ENCODE measurements at regions not wholly inside any gene's neighbourhood (a gene's known extent, or its start where the extent isn't known, plus 50 kb on each side); places are given as distances from the start of the nearest gene placed in this dataset.

DNA sequence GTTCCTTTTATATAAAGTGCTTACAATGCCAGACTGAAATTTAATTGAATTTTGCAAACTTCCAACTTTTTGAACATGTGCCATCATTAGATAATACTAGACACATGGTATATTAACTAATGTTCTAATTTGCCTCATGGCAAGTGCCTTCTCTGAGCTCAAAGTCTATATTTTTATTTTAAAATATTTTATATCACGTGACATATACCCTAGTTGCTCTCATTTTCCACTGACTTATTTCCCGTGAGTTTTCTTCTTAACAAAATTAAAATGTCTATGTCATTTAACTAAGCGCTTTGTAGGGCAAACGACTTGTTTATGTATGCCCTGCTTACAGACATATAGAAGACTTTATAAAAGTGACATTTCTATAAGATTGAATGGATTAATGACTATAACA is 509.6 kb upstream of the SYT4 start:
- TF ChIP-seq, protein P1, sequence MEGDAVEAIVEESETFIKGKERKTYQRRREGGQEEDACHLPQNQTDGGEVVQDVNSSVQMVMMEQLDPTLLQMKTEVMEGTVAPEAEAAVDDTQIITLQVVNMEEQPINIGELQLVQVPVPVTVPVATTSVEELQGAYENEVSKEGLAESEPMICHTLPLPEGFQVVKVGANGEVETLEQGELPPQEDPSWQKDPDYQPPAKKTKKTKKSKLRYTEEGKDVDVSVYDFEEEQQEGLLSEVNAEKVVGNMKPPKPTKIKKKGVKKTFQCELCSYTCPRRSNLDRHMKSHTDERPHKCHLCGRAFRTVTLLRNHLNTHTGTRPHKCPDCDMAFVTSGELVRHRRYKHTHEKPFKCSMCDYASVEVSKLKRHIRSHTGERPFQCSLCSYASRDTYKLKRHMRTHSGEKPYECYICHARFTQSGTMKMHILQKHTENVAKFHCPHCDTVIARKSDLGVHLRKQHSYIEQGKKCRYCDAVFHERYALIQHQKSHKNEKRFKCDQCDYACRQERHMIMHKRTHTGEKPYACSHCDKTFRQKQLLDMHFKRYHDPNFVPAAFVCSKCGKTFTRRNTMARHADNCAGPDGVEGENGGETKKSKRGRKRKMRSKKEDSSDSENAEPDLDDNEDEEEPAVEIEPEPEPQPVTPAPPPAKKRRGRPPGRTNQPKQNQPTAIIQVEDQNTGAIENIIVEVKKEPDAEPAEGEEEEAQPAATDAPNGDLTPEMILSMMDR (IDR thresholded peaks at IDR 0.05; ENCODE audit: insufficient read depth, low read length): no peak
- TF ChIP-seq GABPA (IDR thresholded peaks at IDR 0.05; ENCODE audit: low read depth) (no peak), SPI1 (IDR thresholded peaks at IDR 0.05; ENCODE audit: borderline replicate concordance, low read depth) (no peak)
- TF ChIP-seq, protein P2, sequence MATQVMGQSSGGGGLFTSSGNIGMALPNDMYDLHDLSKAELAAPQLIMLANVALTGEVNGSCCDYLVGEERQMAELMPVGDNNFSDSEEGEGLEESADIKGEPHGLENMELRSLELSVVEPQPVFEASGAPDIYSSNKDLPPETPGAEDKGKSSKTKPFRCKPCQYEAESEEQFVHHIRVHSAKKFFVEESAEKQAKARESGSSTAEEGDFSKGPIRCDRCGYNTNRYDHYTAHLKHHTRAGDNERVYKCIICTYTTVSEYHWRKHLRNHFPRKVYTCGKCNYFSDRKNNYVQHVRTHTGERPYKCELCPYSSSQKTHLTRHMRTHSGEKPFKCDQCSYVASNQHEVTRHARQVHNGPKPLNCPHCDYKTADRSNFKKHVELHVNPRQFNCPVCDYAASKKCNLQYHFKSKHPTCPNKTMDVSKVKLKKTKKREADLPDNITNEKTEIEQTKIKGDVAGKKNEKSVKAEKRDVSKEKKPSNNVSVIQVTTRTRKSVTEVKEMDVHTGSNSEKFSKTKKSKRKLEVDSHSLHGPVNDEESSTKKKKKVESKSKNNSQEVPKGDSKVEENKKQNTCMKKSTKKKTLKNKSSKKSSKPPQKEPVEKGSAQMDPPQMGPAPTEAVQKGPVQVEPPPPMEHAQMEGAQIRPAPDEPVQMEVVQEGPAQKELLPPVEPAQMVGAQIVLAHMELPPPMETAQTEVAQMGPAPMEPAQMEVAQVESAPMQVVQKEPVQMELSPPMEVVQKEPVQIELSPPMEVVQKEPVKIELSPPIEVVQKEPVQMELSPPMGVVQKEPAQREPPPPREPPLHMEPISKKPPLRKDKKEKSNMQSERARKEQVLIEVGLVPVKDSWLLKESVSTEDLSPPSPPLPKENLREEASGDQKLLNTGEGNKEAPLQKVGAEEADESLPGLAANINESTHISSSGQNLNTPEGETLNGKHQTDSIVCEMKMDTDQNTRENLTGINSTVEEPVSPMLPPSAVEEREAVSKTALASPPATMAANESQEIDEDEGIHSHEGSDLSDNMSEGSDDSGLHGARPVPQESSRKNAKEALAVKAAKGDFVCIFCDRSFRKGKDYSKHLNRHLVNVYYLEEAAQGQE (IDR thresholded peaks at IDR 0.05; ENCODE audit: insufficient replicate concordance, low read depth): no peak

Measured in HL-60 (cell line).